Left lobe of liver (tissue), 2 donors: ENCODE measurements at regions not wholly inside any gene's neighbourhood (a gene's known extent, or its start where the extent isn't known, plus 50 kb on each side); places are given as distances from the start of the nearest gene placed in this dataset.

Experiments used
- ATAC-seq: fragments of 200-7000 bp; cut with Tn5 transposase; one replicate; pipeline ENCODE4 v1.9.1; 2020; ENCODE audit warnings: mild to moderate bottlenecking, moderate library complexity
- DNase-seq: peaks from one replicate; pipeline ENCODE4 v3.0.0-alpha.2; 2020; ENCODE audit warnings: low spot score
- donor health status: DM: no; HTN: no; CAD: no; lungs with moderate emphysema.
- donor health status: DM: no; HTN: yes; CAD: no.

- ATAC-seq (no peak), DNase-seq (no peak)
Measured at GRCh38 chr9:91065231-91066041, 263.8 kb downstream of the SYK start.

- ATAC-seq (no peak), DNase-seq (no peak)
Measured at GRCh38 chr9:91066042-91066415, 264.4 kb downstream of the SYK start.

- DNase-seq = no peak
- ATAC-seq = no peak
Measured at GRCh38 chr9:91066856-91067255, 265.2 kb downstream of the SYK start.

- no peak for DNase-seq
- no peak for ATAC-seq
Measured at GRCh38 chr9:91067306-91067860, 265.8 kb downstream of the SYK start.

- ATAC-seq (no peak), DNase-seq (no peak)
Measured at GRCh38 chr9:91071184-91071990, 269.8 kb downstream of the SYK start.

- DNase-seq (no peak), ATAC-seq (no peak)
Measured at GRCh38 chr9:91073049-91073810, 271.6 kb downstream of the SYK start.

GRCh38 chr9:91073811-91074771 lies 272.5 kb downstream of the SYK start:
- ATAC-seq = no peak
- no peak for DNase-seq

- DNase-seq (no peak), ATAC-seq (no peak)
Measured at GRCh38 chr9:91074866-91075265, 273.2 kb downstream of the SYK start.

GRCh38 chr9:91075279-91075678 lies 273.7 kb downstream of the SYK start:
- DNase-seq (no peak), ATAC-seq (no peak)

GRCh38 chr9:91077624-91078368 lies 276.2 kb downstream of the SYK start:
- DNase-seq (no peak), ATAC-seq (no peak)

GRCh38 chr9:91078369-91078695 lies 276.7 kb downstream of the SYK start:
- no peak for DNase-seq
- no peak for ATAC-seq

GRCh38 chr9:91082731-91083130 lies 279.0 kb downstream of the AUH start:
- no peak for DNase-seq
- no peak for ATAC-seq

GRCh38 chr9:91084896-91085516 lies 276.7 kb downstream of the AUH start:
- DNase-seq (no peak), ATAC-seq (no peak)

- DNase-seq (no peak), ATAC-seq (no peak)
Measured at GRCh38 chr9:91085517-91086291, 276.0 kb downstream of the AUH start.

GRCh38 chr9:91086657-91087461 lies 274.9 kb downstream of the AUH start:
- DNase-seq (no peak), ATAC-seq (no peak)

GRCh38 chr9:91087462-91087759 lies 274.3 kb downstream of the AUH start:
- DNase-seq = no peak
- no peak for ATAC-seq

GRCh38 chr9:91089405-91090129 lies 272.2 kb downstream of the AUH start:
- peak; percentile 96 for ATAC-seq
- no peak for DNase-seq
